ENCODE measurements at regions not wholly inside any gene's neighbourhood (a gene's known extent, or its start where the extent isn't known, plus 50 kb on each side); places are given as distances from the start of the nearest gene placed in this dataset.
A peak's percentile ranks its signal among the peaks of the same experiment; 100 is the strongest.

DNA sequence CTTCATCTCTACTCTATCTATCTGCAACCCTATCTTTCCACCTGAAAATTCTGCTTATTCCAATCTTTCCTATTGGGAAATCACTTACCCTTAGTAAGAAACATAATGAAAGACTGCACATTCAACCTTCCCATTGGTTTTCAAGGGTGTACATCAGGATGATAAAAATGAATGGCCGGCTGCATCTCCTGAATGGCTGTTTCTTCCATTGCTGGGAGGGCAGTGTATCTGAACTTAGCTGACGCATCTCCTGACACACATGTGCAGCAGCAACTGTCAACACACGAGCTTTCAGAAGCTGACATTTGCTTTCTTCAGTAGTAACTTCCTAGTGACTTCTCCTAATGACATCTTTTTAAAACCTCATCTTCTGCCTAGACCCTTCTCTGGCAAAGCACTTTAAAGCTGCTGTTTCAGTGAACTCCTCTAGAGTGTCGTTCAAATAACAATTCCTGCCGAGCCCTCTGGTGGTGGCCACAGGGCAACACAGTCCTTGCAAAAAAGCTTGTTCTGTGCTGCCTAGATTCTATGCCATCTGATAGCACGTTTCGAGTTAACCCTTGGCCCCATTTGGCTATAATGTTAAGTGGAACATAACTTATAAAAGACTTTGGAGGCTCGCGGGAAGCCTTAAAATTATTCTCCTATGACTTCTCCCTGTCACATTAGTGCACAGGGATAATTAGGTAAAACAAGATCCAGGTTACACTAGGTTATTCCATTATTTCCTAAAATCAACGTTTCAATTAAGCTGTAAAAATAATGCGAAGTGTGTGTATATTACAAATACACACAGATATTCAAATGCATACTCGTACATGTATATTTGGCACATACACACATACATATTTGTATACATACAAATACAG lies 2340.7 kb downstream of the PCDH7 start:
- peak; percentile 13 for DNase-seq (ENCODE audit: low read depth, low spot score)

DNA sequence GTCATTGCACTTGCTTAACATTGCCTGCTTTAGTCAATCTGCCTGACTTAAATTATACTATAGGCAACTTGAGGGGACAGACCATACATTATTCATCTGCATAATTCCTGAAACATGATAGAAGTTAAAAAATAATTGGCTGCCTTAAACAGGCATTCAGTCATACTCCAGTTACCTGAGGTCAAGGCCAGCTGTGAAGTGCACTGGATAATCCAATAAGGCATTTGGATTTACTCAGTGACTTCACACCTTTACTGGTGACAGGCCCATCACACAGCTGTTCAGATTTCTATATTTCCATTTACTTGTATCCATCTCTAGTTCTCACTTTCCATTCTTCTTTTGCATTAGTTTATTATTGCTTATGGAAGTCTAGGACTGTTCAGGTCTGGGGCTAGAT lies 2341.6 kb downstream of the PCDH7 start:
- no peak for DNase-seq (ENCODE audit: low read depth, low spot score)

DNA sequence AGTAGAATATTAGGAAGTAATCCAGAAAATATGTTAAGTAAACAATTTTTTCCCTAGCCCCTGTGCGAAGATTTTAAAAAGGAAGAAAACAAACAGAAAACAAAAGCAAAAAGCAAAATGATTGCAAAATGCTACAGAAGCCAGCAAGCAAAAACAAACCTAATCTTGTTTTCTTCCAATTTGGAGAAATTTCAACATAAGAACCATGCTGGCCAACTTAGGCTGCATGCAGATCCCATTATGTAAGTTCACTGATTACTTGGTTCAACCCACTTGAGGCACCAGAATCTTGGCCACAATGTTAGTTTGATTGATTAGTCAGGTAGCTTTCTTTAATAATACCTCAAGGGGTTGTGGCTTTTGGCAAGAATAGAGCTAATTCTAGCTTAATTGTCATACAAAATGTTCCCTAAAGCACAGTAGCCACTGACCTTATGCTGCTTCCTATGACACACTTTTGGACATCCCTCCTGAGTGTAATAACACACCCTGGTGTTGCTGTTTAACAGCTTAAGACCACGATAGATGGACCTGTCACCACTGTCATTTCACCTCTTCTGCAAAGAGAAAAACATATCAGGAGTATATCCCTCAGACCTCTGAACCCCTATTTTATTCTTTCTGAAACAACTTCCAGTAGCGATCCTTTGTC lies 2342.1 kb downstream of the PCDH7 start:
- DNase-seq (ENCODE audit: low read depth, low spot score) = no peak

DNA sequence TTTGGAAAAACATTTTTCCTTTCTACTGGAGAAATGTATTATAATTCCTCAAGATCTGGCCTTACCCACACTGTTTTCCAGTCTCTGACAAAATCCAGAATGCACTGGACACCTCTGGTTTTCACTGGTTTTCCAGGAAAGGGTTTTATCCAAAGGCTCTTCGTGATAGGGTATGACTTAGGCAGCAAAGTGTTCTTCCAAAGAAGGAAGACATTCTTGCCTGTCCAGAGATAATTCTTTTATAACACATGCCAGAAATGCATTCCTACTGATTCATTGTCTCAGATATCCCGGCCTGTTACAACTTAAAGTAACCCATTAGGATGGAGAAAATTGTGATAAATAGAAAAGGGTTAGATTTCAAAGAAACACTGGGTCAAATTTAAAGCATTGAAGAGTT lies 2343.1 kb downstream of the PCDH7 start:
- no peak for DNase-seq (ENCODE audit: low read depth, low spot score)

DNA sequence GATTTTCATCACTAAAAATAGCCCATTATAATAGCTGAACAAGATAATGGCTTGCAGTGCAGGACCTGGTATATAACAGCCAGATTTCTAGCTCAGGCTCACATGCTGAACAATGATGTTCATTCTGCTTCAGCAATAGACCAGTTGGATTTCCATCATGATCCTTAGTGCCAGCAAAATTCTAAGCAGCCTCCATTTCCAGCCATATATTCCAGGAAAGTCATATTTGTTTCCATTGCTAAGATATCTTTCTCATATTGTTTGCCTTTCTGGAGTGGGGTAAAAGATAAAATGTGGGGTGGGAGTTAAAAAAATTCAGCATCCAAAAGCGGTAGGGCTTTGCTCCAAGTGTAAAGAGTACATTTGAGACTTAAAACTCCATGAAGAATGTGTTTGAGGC lies 2344.1 kb downstream of the PCDH7 start:
- DNase-seq (ENCODE audit: low read depth, low spot score) = no peak

DNA sequence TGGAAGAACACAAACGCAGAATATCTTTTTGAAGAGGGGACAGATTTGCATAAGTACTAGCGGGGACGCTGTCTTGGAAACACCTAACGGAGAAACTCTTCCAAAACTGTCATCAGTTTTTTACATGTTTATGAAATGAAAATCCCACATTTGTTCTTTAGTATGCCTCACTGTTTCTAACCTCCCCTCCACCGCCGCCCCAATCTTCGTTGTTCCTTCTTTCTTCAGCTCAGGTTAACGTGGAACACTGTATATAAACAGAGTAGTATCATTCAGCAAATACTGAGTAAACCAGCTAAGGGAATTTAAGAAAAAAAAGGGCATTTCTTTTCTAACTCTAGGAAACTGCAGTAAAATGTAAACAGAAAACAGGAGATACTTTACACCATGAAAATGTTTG lies 2345.6 kb downstream of the PCDH7 start:
- no peak for DNase-seq (ENCODE audit: low read depth, low spot score)

GRCh38 chr4:33067221-33067620 lies 2347.1 kb downstream of the PCDH7 start:
- DNase-seq (ENCODE audit: low read depth, low spot score) = no peak

DNA sequence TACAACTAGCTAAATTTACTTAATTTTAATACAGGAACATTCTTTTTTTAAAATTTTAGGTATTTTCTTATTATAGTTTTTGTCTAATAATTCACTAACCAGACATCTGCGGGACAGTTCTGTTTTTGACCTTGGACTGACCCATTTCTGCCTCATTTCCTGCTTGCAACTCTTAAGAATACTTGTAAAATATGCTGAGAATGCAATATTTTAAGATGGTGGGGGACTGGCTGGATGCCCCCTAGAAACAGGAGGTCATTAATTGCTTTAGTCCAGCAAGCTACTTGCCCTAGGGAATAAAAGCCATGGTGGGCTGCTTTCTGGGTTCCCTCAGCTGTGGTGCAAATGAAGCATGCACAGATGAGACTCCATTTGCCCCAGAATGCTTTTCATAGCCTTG lies 2348.4 kb downstream of the PCDH7 start:
- DNase-seq (ENCODE audit: low read depth, low spot score) = no peak

- DNase-seq (ENCODE audit: low read depth, low spot score) = no peak
Measured at GRCh38 chr4:33071535-33071934, 2351.4 kb downstream of the PCDH7 start.

GRCh38 chr4:33072298-33073089 lies 2352.3 kb downstream of the PCDH7 start:
- no peak for DNase-seq (ENCODE audit: low read depth, low spot score)

GRCh38 chr4:33073811-33074210 lies 2353.6 kb downstream of the PCDH7 start:
- DNase-seq (ENCODE audit: low read depth, low spot score) = no peak

GRCh38 chr4:33078145-33078544 lies 2358.0 kb downstream of the PCDH7 start:
- no peak for DNase-seq (ENCODE audit: low read depth, low spot score)

DNA sequence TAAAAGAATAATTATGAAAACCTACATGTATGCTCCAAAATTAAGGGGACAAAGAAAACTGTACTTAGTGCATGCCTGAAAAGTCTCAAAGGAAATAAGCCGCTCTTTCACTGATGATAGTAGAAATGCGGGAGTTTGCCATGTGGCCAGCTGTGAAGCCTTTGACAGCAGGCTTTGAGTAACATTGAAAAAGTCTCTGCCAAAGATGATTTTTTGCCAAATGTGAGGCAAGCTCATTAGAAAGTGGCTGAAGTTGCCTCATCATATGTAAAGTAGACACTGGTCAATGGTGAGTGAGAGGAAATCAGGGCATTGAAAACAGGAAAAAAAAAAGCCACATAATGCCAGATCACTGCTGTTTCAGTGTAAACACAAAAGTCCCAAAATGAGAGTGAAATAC lies 2360.1 kb downstream of the PCDH7 start:
- no peak for DNase-seq (ENCODE audit: low read depth, low spot score)

DNA sequence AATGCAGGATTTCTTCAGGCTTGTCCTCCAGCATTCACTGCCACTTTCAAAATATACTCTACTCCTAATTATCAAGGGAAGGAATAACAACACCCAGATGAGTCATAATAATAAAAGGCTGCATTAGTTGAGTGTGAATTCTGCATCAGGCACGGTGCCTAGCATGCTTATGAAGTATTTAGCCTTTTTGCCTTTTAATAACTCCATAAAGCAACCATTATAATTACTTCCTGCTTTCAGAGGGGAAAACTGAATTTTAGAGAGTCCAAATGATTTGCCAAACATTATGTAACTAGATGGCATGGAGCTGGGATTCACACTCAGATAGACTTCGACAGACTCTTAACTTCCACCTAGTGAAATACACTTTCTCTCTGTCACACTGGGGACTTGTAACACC lies 2365.5 kb downstream of the PCDH7 start:
- no peak for DNase-seq (ENCODE audit: low read depth, low spot score)

- DNase-seq (ENCODE audit: low read depth, low spot score) = no peak
Measured at GRCh38 chr4:33086331-33086925, 2366.3 kb downstream of the PCDH7 start.

GRCh38 chr4:33088713-33089112 lies 2368.5 kb downstream of the PCDH7 start:
- DNase-seq (ENCODE audit: low read depth, low spot score) = no peak

GRCh38 chr4:33090910-33091309 lies 2370.7 kb downstream of the PCDH7 start:
- DNase-seq (ENCODE audit: low read depth, low spot score) = no peak

DNA sequence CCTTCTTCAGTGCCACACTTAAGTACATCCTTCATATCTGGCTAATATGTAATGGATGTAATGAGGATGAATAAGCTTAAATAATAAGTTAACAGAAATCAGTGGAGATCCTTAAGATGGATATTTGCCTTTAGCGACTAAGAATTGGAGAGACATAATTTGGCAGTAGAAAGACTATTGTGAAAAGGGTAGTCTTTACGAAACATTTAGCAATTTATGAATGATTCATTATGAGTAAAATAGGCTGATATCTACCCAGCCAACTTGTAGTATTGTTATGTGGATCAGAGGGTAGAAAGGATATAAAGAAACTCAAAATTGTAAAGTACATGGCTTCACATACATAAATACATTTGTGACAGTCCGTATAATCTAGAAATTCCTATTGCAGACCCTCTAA lies 2371.8 kb downstream of the PCDH7 start:
- no peak for DNase-seq (ENCODE audit: low read depth, low spot score)

DNA sequence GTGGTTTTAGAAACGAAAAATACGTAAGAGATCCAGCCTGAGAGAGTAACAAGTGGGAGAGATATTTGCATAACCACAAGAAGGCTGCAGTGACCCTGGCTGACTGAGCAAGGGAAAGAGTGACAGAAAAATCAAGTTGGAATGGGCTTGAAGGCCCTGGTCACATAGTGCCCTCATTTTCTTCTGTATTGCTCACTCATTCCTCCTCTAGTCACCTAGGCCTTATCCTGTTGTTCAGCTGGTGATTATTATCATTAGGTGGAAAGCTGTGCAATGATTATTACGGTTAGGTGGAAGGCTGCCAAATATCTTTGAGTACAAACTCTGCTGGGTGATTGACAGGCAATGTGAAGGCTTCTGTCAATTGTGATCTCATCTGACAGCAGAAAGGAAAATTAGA lies 2384.1 kb downstream of the PCDH7 start:
- DNase-seq (ENCODE audit: low read depth, low spot score) = no peak

GRCh38 chr4:33107814-33108213 lies 2387.6 kb downstream of the PCDH7 start:
- no peak for DNase-seq (ENCODE audit: low read depth, low spot score)

DNA sequence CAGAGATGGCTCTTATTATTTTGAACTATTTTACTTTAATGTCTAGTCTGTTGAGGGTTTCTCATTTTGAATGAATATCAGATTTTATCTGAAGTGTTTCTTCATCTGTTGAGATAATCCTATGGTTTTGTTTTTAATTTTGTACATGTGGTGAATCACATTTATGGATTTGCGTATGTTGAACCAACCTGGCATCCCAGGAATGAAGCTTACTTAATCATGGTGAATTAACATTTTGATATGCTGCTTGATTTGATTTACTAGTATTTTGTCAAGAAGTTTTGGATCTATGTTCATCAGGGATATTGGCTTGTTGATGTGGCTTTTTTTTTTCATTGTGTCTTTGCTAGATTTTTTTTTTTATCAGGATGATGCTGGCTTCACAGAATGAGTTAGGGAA lies 2390.9 kb downstream of the PCDH7 start:
- no peak for DNase-seq (ENCODE audit: low read depth, low spot score)

GRCh38 chr4:33116871-33117270 lies 2396.7 kb downstream of the PCDH7 start:
- DNase-seq (ENCODE audit: low read depth, low spot score) = no peak
